ENCODE measurements at regions not wholly inside any gene's neighbourhood (a gene's known extent, or its start where the extent isn't known, plus 50 kb on each side); places are given as distances from the start of the nearest gene placed in this dataset.
A peak's percentile ranks its signal among the peaks of the same experiment; 100 is the strongest.

DNA sequence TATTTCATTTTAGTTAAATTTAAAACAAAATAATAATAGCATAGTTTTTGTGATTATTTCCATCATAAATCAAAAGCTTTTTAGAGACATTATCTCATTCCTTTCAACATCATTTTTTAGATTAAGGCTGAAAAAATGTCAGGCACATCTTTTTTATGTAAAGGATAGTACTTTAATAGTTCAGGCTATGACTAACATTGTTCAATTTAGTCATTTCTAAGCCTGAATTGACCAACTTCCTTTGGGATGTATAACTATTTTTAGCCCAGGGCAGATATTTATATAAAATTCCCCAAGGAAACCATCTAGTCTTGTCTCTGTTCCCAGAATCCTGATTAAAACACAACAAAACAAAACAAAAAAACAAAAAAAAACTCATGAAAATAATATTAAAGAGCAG lies 145.6 kb upstream of the PCDH18 start:
- Mint-ChIP-seq H3K9me3 (ENCODE audit: low read depth) (peaks cover 3% of the 10 kb centered on the region), H3K27ac (ENCODE audit: unreplicated experiment) (peak overlapping the region; percentile 72), H3K4me3 (ENCODE audit: unreplicated experiment) (no peak overlapping the region)

DNA sequence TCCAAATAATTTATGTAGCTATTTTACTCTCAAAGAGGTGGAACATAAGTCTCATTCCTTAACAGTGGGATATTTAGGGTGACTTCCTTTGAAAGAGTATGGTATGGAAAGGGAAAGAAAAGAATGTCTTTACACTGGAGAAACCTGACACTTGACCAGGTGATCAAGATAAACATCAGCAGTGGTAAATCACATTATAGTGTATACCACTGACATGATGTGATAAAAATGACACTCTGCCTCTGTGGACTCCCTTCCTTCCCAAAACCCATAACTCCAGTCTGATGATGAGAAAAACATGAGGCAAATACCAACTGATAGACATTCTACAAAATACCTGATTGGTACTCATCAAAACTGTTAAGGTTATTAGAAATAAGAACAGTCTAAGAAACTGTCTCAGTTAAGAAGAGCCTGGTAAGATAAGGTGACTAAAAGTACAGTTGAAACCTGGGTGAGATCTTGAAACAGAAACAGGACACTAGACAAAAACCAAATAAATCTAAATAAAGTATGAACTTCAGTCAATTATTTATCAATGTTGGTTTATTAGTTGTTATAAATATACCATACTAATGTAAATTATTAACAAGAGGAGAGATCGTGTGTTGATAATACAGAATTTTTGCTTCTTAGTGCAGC lies 144.2 kb upstream of the PCDH18 start:
- Mint-ChIP-seq H3K4me3 (ENCODE audit: unreplicated experiment) (no peak overlapping the region), H3K9me3 (ENCODE audit: low read depth) (peaks cover 3% of the 10 kb centered on the region), H3K27ac (ENCODE audit: unreplicated experiment) (no peak overlapping the region), H3K4me1 (ENCODE audit: low read depth) (peaks cover 38% of the 10 kb centered on the region), H3K27me3 (ENCODE audit: low read depth) (no peaks in the 10 kb centered on the region), H3K36me3 (ENCODE audit: low read depth) (no peaks in the 10 kb centered on the region)
- TF ChIP-seq, protein P1, sequence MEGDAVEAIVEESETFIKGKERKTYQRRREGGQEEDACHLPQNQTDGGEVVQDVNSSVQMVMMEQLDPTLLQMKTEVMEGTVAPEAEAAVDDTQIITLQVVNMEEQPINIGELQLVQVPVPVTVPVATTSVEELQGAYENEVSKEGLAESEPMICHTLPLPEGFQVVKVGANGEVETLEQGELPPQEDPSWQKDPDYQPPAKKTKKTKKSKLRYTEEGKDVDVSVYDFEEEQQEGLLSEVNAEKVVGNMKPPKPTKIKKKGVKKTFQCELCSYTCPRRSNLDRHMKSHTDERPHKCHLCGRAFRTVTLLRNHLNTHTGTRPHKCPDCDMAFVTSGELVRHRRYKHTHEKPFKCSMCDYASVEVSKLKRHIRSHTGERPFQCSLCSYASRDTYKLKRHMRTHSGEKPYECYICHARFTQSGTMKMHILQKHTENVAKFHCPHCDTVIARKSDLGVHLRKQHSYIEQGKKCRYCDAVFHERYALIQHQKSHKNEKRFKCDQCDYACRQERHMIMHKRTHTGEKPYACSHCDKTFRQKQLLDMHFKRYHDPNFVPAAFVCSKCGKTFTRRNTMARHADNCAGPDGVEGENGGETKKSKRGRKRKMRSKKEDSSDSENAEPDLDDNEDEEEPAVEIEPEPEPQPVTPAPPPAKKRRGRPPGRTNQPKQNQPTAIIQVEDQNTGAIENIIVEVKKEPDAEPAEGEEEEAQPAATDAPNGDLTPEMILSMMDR (IDR thresholded peaks at IDR 0.05) = no peak
- no peak for DNase-seq (ENCODE audit: low spot score)

More for the DNA sequence above, 145.6 kb upstream of the PCDH18 start:
- Mint-ChIP-seq H3K36me3 (ENCODE audit: low read depth) (no peaks in the 10 kb centered on the region), H3K4me1 (ENCODE audit: low read depth) (peaks cover 38% of the 10 kb centered on the region), H3K27me3 (ENCODE audit: low read depth) (no peaks in the 10 kb centered on the region)
- no peak for DNase-seq (ENCODE audit: low spot score)
- TF ChIP-seq, protein P1 (IDR thresholded peaks at IDR 0.05) = no peak

DNA sequence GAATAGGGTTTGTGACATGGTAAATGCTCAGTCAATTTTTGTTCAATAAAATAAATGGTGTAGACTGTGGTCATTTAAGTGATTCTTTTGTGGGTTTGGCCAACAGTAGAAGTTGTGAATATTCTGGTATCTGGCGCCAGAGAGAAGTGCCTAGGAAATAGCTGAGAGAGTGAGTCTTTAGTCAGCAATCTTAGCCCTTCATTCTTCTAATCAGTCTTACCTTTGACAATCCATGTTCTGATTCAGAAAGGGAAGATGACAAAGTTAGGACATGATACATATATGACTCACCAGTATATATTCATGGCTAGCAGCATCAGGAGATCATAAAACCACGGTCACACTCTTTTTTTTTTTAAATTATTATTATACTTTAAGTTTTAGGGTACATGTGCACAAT lies 141.8 kb upstream of the PCDH18 start:
- TF ChIP-seq, protein P1 (IDR thresholded peaks at IDR 0.05) = no peak
- no peak overlapping the region for H3K27ac Mint-ChIP-seq (ENCODE audit: unreplicated experiment)
- no peak for DNase-seq (ENCODE audit: low spot score)
- H3K36me3 Mint-ChIP-seq (ENCODE audit: low read depth) = no peaks in the 10 kb centered on the region
- H3K4me1 Mint-ChIP-seq (ENCODE audit: low read depth) = peaks cover 30% of the 10 kb centered on the region
- H3K27me3 Mint-ChIP-seq (ENCODE audit: low read depth) = no peaks in the 10 kb centered on the region
- H3K9me3 Mint-ChIP-seq (ENCODE audit: low read depth) = peaks cover 3% of the 10 kb centered on the region
- H3K4me3 Mint-ChIP-seq (ENCODE audit: unreplicated experiment) = no peak overlapping the region

DNA sequence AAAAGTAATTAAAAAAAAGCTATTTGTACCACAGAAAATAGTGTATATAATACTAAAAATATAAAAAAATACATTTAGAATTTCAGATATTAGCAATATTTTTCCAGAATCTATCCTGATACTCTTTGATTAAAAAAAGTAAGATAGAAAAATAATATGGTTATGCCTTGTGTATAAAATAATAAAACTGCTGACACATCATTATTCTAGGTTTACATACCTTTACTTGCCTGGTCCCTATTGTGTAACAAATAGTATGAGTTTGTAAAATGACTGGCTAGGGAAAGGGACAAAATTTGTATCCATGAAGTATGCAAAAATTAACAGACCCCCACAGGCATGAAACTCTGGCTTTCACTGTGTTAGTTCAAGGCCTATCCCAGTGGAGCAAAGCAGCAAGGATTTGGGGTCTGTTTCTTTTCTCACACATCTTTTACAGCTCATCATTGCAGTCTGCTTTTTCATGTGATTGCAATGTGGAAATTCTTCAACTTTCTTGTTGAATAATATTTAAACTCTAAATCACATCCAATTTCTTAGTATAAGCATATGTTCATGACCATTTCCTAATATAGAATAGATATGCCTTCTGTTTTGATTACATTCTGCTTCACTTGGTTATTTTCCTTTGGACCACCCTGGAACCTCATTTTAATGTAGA lies 136.7 kb upstream of the PCDH18 start:
- peak overlapping the region; percentile 27 for H3K27ac Mint-ChIP-seq (ENCODE audit: unreplicated experiment)
- no peaks in the 10 kb centered on the region for H3K36me3 Mint-ChIP-seq (ENCODE audit: low read depth)
- H3K27me3 Mint-ChIP-seq (ENCODE audit: low read depth) = no peaks in the 10 kb centered on the region
- H3K4me3 Mint-ChIP-seq (ENCODE audit: unreplicated experiment) = no peak overlapping the region
- DNase-seq (ENCODE audit: low spot score) = no peak
- no peaks in the 10 kb centered on the region for H3K9me3 Mint-ChIP-seq (ENCODE audit: low read depth)
- H3K4me1 Mint-ChIP-seq (ENCODE audit: low read depth) = peaks cover 28% of the 10 kb centered on the region
- TF ChIP-seq, protein P1 (IDR thresholded peaks at IDR 0.05) = no peak

DNA sequence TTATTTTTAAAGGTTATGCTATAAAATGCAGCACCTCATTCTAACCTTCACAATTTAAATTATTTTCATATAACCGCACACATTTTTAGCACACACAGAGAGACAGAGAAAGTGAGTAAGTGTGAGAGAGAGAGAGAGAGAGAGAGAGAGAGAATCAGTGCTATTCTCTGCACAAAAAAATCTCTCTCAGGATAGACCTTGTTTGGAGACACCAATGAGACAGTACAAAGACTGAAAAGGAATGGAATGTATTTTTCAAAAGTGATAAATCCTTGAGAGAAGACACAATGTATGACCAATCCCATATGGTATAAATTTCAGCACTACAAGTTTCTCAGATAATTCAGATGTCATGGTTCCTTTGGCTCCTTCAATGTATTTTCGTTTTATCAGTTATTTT lies 132.1 kb upstream of the PCDH18 start:
- Mint-ChIP-seq H3K4me1 (ENCODE audit: low read depth) (peaks cover 55% of the 10 kb centered on the region), H3K27ac (ENCODE audit: unreplicated experiment) (peak overlapping the region; percentile 91), H3K36me3 (ENCODE audit: low read depth) (no peaks in the 10 kb centered on the region), H3K27me3 (ENCODE audit: low read depth) (no peaks in the 10 kb centered on the region), H3K4me3 (ENCODE audit: unreplicated experiment) (peak overlapping the region; percentile 33), H3K9me3 (ENCODE audit: low read depth) (peaks cover 3% of the 10 kb centered on the region)
- no peak for DNase-seq (ENCODE audit: low spot score)
- TF ChIP-seq, protein P1 (IDR thresholded peaks at IDR 0.05) = no peak

All from chondrocyte (in vitro differentiated cells).